ENCODE measurements at regions not wholly inside any gene's neighbourhood (a gene's known extent, or its start where the extent isn't known, plus 50 kb on each side); places are given as distances from the start of the nearest gene placed in this dataset.

DNA sequence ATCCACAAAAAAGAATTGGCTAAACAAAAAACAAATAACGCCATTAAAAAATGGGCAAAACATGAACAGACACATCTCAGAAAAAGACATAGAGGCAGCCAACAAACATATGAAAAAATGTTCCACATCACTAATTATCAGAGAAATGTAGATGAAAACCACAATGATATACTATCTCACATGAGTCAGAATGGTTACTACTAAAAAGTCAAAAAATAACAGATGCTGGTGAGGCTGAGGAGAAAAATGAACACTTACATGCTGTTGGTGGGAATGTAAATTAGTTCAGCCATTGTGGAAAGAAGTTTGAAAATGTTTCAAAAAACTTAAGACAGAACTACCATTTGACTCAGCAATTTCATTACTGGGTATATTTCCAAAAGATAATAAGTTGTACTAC is 430.1 kb upstream of the JAG1 start:
- no peaks in the 10 kb centered on the region for H3K4me1 ChIP-seq (ENCODE audit: low read depth)
- TF ChIP-seq, protein P1, sequence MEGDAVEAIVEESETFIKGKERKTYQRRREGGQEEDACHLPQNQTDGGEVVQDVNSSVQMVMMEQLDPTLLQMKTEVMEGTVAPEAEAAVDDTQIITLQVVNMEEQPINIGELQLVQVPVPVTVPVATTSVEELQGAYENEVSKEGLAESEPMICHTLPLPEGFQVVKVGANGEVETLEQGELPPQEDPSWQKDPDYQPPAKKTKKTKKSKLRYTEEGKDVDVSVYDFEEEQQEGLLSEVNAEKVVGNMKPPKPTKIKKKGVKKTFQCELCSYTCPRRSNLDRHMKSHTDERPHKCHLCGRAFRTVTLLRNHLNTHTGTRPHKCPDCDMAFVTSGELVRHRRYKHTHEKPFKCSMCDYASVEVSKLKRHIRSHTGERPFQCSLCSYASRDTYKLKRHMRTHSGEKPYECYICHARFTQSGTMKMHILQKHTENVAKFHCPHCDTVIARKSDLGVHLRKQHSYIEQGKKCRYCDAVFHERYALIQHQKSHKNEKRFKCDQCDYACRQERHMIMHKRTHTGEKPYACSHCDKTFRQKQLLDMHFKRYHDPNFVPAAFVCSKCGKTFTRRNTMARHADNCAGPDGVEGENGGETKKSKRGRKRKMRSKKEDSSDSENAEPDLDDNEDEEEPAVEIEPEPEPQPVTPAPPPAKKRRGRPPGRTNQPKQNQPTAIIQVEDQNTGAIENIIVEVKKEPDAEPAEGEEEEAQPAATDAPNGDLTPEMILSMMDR (IDR thresholded peaks at IDR 0.05), result no peak
- no peak overlapping the region for H3K4me3 ChIP-seq
- DNase-seq (no peak), ATAC-seq (no peak)
- intact Hi-C loops (cut with DNase I, micrococcal nuclease), result no loop called here
- H3K9me3 ChIP-seq, result no peaks in the 10 kb centered on the region
- H3K36me3 ChIP-seq (ENCODE audit: low read depth), result no peaks in the 10 kb centered on the region

DNA sequence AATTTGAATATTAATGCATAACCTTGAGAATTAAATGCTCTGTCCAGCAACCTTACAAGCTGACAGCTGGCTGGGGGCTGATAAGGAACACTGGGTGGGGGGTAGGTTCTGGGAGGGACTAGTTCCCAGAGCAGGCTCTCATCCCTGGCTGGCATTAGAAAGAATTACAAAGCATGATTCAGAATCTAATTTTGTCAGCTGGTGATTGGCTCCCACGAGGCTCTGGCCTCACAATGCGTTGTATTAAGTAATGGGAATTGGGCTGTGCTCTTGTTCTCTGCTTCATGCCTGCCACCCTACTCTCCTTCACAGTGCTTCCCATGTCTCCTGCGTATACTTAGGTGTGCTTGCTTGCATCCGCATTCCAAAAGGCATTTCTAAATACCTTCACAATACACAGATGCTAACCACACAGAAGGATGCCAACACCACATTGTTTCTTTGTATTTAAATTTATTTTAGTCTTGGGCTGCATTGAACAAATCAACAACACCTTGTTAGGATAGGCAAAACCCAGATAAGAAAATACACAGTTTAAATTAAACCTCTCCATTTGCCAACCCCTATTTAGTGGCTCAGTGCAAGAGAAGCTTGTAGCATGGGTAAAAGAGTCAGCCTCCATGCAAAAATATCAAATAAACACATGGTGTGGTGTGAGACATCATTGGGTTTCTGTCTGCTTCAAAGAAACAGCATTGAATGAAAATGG is 434.5 kb upstream of the JAG1 start:
- H3K4me3 ChIP-seq, result no peak overlapping the region
- H3K4me1 ChIP-seq (ENCODE audit: low read depth), result no peaks in the 10 kb centered on the region
- no peaks in the 10 kb centered on the region for H3K36me3 ChIP-seq (ENCODE audit: low read depth)
- no peak for DNase-seq
- TF ChIP-seq, protein P1 (IDR thresholded peaks at IDR 0.05), result no peak
- intact Hi-C loops (cut with DNase I, micrococcal nuclease), result no loop called here
- no peak for ATAC-seq
- no peaks in the 10 kb centered on the region for H3K9me3 ChIP-seq

DNA sequence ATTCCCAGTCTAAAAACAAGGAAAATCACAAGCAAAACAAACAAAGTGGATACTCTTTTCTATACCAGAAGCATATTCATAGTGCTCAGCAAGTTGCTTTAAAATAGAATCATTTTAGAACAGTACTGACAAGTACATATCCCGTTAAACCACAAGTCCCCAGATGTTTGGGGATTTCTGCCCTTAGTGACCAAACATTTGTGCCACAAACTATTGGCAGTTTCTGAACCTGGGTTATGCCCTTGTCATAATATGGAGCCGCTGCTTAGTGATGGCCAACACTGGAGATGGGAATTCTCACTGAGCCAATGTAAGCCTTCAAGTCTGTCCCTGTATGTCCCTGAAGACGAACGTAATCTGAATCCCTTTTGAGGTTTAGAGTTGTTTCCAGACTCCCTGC is 436.7 kb upstream of the JAG1 start:
- H3K4me1 ChIP-seq (ENCODE audit: low read depth), result no peaks in the 10 kb centered on the region
- TF ChIP-seq, protein P1 (IDR thresholded peaks at IDR 0.05), result no peak
- H3K9me3 ChIP-seq, result no peaks in the 10 kb centered on the region
- H3K36me3 ChIP-seq (ENCODE audit: low read depth), result no peaks in the 10 kb centered on the region
- no peak for DNase-seq
- intact Hi-C loops (cut with DNase I, micrococcal nuclease), result no loop called here
- ATAC-seq, result no peak
- no peak overlapping the region for H3K4me3 ChIP-seq

DNA sequence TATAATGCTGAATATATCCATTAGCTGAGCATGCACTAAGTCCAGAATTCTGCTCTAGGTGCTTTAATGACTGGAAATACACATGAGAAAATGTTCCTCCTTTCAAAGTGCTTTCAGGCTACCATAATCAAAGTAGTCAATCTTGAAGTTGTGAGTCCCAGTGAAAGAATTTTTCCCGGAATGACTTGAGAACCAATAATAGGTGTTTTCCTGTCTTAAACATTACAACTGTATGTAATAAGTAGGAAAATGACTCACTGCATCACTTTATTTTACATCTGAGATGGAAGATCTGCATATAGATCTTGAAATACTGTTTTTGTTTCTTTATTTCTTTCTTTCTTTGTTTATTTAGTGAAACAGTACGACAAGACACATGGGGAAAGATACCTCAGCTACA is 437.4 kb upstream of the JAG1 start:
- no peak overlapping the region for H3K4me3 ChIP-seq
- no peaks in the 10 kb centered on the region for H3K36me3 ChIP-seq (ENCODE audit: low read depth)
- no peak for DNase-seq
- TF ChIP-seq, protein P1 (IDR thresholded peaks at IDR 0.05), result no peak
- H3K4me1 ChIP-seq (ENCODE audit: low read depth), result no peaks in the 10 kb centered on the region
- no peaks in the 10 kb centered on the region for H3K9me3 ChIP-seq
- ATAC-seq, result no peak
- intact Hi-C loops (cut with DNase I, micrococcal nuclease), result no loop called here

DNA sequence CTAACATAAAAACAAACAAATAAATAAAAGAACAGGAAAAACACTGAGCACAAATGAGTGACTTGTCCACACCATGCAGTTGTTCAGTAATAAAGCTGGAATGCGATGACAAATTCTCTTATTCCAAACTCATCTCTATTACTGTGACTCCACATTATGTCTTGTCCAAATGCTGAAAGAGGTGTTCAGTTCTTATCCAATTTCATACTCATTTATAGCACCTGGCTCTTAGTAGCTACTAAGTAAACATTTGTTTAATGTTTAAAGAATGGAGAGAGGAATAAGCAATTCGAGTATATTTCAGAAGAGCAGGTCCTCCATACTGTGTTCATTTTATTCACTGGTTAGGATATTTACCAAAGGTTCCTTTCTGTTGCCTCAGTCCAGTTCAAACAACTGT is 439.0 kb upstream of the JAG1 start:
- Histone ChIP-seq H3K4me1 (ENCODE audit: low read depth) (no peaks in the 10 kb centered on the region), H3K9me3 (no peaks in the 10 kb centered on the region), H3K4me3 (no peak overlapping the region), H3K36me3 (ENCODE audit: low read depth) (no peaks in the 10 kb centered on the region)
- DNase-seq (no peak), ATAC-seq (no peak)
- intact Hi-C loops (cut with DNase I, micrococcal nuclease), result no loop called here
- TF ChIP-seq, protein P1 (IDR thresholded peaks at IDR 0.05), result no peak

DNA sequence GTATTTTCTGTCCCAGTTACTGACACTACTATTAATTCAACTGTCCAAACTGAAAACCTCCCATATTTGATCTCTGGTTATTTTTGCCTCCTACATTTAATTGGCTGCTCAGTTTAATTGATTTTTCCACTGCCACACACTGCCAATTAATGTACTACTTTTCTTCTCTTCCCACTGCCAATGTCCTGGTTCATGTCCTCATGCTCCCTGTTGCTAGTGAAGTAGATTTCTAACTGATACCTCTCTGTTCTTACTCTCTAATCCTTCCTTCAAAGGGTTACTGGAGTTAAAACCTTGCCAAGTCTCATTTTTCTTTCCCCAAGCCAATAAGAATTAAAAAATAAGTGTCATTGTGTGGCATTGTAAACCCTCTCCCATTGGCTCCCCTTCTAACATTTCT is 440.6 kb upstream of the JAG1 start:
- TF ChIP-seq, protein P1 (IDR thresholded peaks at IDR 0.05), result no peak
- Histone ChIP-seq H3K4me1 (ENCODE audit: low read depth) (no peaks in the 10 kb centered on the region), H3K36me3 (ENCODE audit: low read depth) (no peaks in the 10 kb centered on the region), H3K9me3 (no peaks in the 10 kb centered on the region), H3K4me3 (no peak overlapping the region)
- DNase-seq (no peak), ATAC-seq (no peak)
- intact Hi-C loops (cut with DNase I, micrococcal nuclease), result no loop called here

All from mucosa of descending colon (tissue), 3 donors.